ENCODE measurements at regions not wholly inside any gene's neighbourhood (a gene's known extent, or its start where the extent isn't known, plus 50 kb on each side); places are given as distances from the start of the nearest gene placed in this dataset.

DNA sequence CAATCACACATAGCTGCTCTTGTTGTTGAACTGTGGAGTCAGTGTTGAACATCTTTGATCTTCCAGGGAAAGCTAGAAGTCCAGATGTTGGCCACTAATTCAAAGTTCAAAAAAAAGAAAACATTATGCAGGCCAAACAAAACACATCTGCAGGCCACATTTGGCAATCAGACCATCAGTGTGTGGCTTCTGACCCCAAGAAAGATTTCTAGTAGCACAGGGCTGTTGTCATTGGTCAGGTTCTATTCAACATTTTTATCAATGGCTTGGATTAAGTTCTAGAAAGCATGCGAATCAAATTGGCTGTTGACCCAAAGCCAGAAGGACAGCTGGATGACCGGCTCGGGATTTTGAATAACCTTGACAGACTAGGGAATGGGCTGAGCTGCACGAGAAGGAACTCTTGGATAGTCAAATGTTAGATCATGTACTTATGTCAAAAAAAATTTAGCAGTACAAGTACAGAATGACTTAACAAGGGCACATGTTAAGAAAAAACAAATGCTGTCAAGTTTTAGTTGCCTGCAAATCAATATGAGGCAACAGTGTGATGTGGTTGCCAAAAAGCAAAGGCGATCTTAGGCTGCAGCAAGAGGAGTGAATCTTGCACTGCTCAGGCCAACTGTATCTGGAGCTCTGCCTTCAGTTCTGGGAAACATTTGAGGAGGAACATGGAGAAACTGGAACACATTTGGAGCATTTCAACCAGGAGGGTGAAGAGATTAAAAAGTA lies 187.6 kb downstream of the RGS9 start:
- Mint-ChIP-seq H3K4me1 (ENCODE audit: low read depth) (no peaks in the 10 kb centered on the region), H3K36me3 (ENCODE audit: low read depth) (peaks cover 2% of the 10 kb centered on the region), H3K4me3 (ENCODE audit: unreplicated experiment) (no peak overlapping the region), H3K27me3 (ENCODE audit: low read depth) (peaks cover 4% of the 10 kb centered on the region), H3K9me3 (ENCODE audit: low read depth) (peaks cover 9% of the 10 kb centered on the region), H3K27ac (ENCODE audit: unreplicated experiment) (no peak overlapping the region)
- no peak for DNase-seq (ENCODE audit: low spot score)
- TF ChIP-seq, protein P1, sequence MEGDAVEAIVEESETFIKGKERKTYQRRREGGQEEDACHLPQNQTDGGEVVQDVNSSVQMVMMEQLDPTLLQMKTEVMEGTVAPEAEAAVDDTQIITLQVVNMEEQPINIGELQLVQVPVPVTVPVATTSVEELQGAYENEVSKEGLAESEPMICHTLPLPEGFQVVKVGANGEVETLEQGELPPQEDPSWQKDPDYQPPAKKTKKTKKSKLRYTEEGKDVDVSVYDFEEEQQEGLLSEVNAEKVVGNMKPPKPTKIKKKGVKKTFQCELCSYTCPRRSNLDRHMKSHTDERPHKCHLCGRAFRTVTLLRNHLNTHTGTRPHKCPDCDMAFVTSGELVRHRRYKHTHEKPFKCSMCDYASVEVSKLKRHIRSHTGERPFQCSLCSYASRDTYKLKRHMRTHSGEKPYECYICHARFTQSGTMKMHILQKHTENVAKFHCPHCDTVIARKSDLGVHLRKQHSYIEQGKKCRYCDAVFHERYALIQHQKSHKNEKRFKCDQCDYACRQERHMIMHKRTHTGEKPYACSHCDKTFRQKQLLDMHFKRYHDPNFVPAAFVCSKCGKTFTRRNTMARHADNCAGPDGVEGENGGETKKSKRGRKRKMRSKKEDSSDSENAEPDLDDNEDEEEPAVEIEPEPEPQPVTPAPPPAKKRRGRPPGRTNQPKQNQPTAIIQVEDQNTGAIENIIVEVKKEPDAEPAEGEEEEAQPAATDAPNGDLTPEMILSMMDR (IDR thresholded peaks at IDR 0.05): no peak

DNA sequence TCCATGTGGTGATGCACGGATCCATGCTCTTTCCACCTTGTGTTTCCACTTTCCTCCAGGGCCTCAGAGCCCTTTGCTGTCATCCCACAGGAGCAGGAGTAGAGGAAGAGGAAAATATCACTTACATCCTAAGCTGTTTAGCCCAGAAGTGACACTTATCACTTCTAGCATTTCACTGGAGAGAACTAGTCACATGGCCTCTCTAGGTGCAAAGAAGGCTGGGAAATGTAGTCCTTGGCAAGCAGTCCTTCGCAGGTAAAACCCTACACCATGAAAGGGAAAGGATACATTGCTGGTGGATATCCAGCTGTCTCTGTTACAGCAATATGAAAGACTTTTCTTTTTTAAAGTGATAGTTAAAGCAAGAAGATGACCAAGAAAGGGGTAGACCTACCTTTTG lies 185.9 kb downstream of the RGS9 start:
- H3K36me3 Mint-ChIP-seq (ENCODE audit: low read depth): peaks cover 2% of the 10 kb centered on the region
- H3K9me3 Mint-ChIP-seq (ENCODE audit: low read depth): peaks cover 9% of the 10 kb centered on the region
- no peak overlapping the region for H3K4me3 Mint-ChIP-seq (ENCODE audit: unreplicated experiment)
- DNase-seq (ENCODE audit: low spot score): no peak
- TF ChIP-seq, protein P1 (IDR thresholded peaks at IDR 0.05): no peak
- H3K4me1 Mint-ChIP-seq (ENCODE audit: low read depth): no peaks in the 10 kb centered on the region
- peaks cover 4% of the 10 kb centered on the region for H3K27me3 Mint-ChIP-seq (ENCODE audit: low read depth)
- H3K27ac Mint-ChIP-seq (ENCODE audit: unreplicated experiment): no peak overlapping the region

DNA sequence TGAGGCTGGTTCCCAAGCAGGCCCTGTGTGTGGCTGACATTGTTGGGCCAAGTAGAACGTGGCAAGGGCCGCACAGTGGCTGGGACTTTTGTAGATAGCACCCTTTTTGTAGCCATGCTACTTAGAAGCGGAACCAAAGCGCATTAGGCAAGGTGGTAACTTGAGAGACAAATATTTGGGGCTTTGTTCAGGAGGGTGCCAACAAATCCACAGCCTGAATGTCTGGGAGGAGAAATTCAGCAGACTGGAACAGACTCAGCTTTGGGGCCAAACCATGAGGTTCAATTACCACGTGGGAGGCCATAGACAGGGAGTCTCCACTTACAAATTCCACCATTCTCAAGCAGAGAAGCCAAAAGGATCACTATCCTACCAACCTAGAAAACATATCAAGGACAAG lies 183.7 kb downstream of the RGS9 start:
- DNase-seq (ENCODE audit: low spot score): no peak
- Mint-ChIP-seq H3K36me3 (ENCODE audit: low read depth) (no peaks in the 10 kb centered on the region), H3K27me3 (ENCODE audit: low read depth) (peaks cover 8% of the 10 kb centered on the region), H3K27ac (ENCODE audit: unreplicated experiment) (no peak overlapping the region), H3K4me3 (ENCODE audit: unreplicated experiment) (no peak overlapping the region), H3K9me3 (ENCODE audit: low read depth) (peaks cover 4% of the 10 kb centered on the region), H3K4me1 (ENCODE audit: low read depth) (no peaks in the 10 kb centered on the region)
- TF ChIP-seq, protein P1 (IDR thresholded peaks at IDR 0.05): no peak

DNA sequence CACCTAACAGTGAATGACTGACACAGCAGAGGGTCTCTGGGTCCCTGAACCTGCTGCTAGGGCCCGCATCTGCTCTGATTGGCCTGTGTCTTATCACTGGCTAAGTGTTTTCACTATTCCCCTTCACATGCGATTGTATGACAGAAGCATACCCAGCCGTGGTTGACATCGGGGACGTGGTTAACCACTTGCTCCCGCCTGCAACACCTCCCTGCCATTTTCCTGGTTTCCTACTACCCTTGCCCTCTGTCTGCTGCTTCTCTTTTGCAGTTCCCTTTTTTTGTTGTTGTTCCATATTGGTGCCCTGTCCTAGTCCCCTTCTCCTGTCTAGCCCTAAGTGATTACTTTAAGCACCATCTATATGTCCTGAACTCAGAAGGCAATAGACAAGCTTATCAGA lies 177.0 kb downstream of the RGS9 start:
- TF ChIP-seq, protein P1 (IDR thresholded peaks at IDR 0.05): no peak
- Mint-ChIP-seq H3K36me3 (ENCODE audit: low read depth) (no peaks in the 10 kb centered on the region), H3K4me1 (ENCODE audit: low read depth) (no peaks in the 10 kb centered on the region), H3K27ac (ENCODE audit: unreplicated experiment) (no peak overlapping the region), H3K9me3 (ENCODE audit: low read depth) (no peaks in the 10 kb centered on the region), H3K27me3 (ENCODE audit: low read depth) (peaks cover 6% of the 10 kb centered on the region), H3K4me3 (ENCODE audit: unreplicated experiment) (no peak overlapping the region)
- no peak for DNase-seq (ENCODE audit: low spot score)

DNA sequence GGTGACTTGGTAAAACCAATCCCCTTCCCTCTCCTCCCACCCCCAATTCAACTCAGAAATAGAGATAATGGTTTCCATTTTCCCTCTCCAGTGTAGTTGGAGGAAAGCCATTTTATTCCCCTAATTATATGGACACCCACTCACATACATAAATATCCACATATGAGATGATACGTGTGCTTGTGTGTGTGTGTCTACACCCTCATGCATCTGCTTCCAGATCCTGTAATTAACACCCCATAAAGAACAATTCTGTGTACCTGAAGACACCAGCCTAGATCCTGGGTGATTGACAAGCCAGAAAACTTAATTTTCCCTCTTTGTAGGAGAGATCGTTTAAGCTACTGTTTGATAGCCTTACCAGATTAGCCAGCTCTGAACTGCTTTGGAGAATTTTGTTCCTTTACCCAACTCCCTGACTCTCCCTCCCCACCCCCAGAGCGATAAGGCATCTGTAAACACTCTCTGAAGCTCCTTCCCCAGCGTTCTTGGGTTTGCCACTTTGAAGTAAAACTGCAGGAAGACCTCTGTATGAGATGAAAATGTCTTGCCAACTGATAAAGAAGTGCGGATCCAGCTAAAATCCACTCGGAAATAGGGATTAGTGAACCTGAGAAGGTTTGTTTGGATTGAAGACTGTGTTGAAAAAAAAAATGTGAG lies 175.7 kb downstream of the RGS9 start:
- TF ChIP-seq, protein P1 (IDR thresholded peaks at IDR 0.05): no peak
- no peaks in the 10 kb centered on the region for H3K9me3 Mint-ChIP-seq (ENCODE audit: low read depth)
- no peak overlapping the region for H3K27ac Mint-ChIP-seq (ENCODE audit: unreplicated experiment)
- no peaks in the 10 kb centered on the region for H3K36me3 Mint-ChIP-seq (ENCODE audit: low read depth)
- H3K4me1 Mint-ChIP-seq (ENCODE audit: low read depth): no peaks in the 10 kb centered on the region
- H3K27me3 Mint-ChIP-seq (ENCODE audit: low read depth): peaks cover 7% of the 10 kb centered on the region
- no peak overlapping the region for H3K4me3 Mint-ChIP-seq (ENCODE audit: unreplicated experiment)
- no peak for DNase-seq (ENCODE audit: low spot score)
